ENCODE measurements at regions not wholly inside any gene's neighbourhood (a gene's known extent, or its start where the extent isn't known, plus 50 kb on each side); places are given as distances from the start of the nearest gene placed in this dataset.

DNA sequence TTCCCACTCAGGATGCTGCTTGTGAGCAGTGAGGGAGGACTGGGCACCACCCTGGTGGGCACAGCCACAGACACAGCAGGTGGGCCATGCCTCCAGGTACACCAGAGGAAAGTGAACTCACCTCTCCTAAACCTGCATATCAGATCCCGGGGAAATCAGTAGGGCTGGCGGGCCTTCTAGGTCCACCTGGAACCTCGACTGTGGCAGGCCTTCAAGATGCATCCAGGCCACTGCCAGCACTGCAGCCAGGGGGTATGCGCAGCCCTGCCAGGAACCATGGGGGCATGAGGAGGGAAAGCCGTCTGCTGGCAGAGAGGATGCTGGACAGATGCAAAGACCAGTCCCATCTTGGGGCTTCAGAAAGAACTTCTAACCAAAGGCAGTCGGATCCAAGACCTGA, 270.6 kb upstream of the IRX4 start:
- TF ChIP-seq, protein P1, sequence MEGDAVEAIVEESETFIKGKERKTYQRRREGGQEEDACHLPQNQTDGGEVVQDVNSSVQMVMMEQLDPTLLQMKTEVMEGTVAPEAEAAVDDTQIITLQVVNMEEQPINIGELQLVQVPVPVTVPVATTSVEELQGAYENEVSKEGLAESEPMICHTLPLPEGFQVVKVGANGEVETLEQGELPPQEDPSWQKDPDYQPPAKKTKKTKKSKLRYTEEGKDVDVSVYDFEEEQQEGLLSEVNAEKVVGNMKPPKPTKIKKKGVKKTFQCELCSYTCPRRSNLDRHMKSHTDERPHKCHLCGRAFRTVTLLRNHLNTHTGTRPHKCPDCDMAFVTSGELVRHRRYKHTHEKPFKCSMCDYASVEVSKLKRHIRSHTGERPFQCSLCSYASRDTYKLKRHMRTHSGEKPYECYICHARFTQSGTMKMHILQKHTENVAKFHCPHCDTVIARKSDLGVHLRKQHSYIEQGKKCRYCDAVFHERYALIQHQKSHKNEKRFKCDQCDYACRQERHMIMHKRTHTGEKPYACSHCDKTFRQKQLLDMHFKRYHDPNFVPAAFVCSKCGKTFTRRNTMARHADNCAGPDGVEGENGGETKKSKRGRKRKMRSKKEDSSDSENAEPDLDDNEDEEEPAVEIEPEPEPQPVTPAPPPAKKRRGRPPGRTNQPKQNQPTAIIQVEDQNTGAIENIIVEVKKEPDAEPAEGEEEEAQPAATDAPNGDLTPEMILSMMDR (IDR thresholded peaks at IDR 0.05; ENCODE audit: insufficient read depth, low read length, poor library complexity, severe bottlenecking), result no peak
- TF ChIP-seq EZH2phosphoT487 (conservative IDR thresholded peaks at IDR 0.05; ENCODE audit: low read length), result no peak
